Limb (tissue), 2 donors: ENCODE measurements at regions not wholly inside any gene's neighbourhood (a gene's known extent, or its start where the extent isn't known, plus 50 kb on each side); places are given as distances from the start of the nearest gene placed in this dataset.

Source experiments
- DNase-seq, 2 donors: peaks; one replicate each; pipeline ENCODE4 v3.0.0-alpha.2; 2016; ENCODE audit errors: extremely low spot score in 2 of 2

- no peak for DNase-seq
These were observed 131.4 kb downstream of the UCHL1 start for GRCh38 chr4:41388080-41388479.

GRCh38 chr4:41389356-41389755 lies 132.6 kb downstream of the UCHL1 start:
- no peak for DNase-seq

- no peak for DNase-seq
These were observed 133.9 kb downstream of the UCHL1 start for GRCh38 chr4:41390661-41391060.

- no peak for DNase-seq
These were observed 134.5 kb downstream of the UCHL1 start for GRCh38 chr4:41391271-41391670.

GRCh38 chr4:41394481-41394894 lies 137.8 kb downstream of the UCHL1 start:
- no peak for DNase-seq

- no peak for DNase-seq
These were observed 139.5 kb downstream of the UCHL1 start for GRCh38 chr4:41396214-41396613.

GRCh38 chr4:41396869-41397268 lies 140.1 kb downstream of the UCHL1 start:
- DNase-seq, result no peak

GRCh38 chr4:41399231-41399630 lies 138.7 kb upstream of the LIMCH1 start:
- DNase-seq, result no peak

GRCh38 chr4:41400296-41400695 lies 137.7 kb upstream of the LIMCH1 start:
- no peak for DNase-seq

- no peak for DNase-seq
These were observed 132.4 kb upstream of the LIMCH1 start for GRCh38 chr4:41405464-41406112.

GRCh38 chr4:41406113-41406516 lies 131.8 kb upstream of the LIMCH1 start:
- DNase-seq, result no peak

GRCh38 chr4:41408150-41408549 lies 129.8 kb upstream of the LIMCH1 start:
- no peak for DNase-seq

- DNase-seq, result no peak
These were observed 128.9 kb upstream of the LIMCH1 start for GRCh38 chr4:41408859-41409593.

GRCh38 chr4:41409594-41409895 lies 128.4 kb upstream of the LIMCH1 start:
- DNase-seq, result no peak

- DNase-seq, result no peak
These were observed 127.9 kb upstream of the LIMCH1 start for GRCh38 chr4:41410049-41410448.

GRCh38 chr4:41413670-41414411 lies 124.1 kb upstream of the LIMCH1 start:
- no peak for DNase-seq

- DNase-seq, result no peak
These were observed 123.6 kb upstream of the LIMCH1 start for GRCh38 chr4:41414412-41414779.

- DNase-seq, result no peak
These were observed 119.5 kb upstream of the LIMCH1 start for GRCh38 chr4:41418444-41418843.

- no peak for DNase-seq
These were observed 117.4 kb upstream of the LIMCH1 start for GRCh38 chr4:41420541-41420940.

GRCh38 chr4:41423117-41423516 lies 114.8 kb upstream of the LIMCH1 start:
- no peak for DNase-seq

- no peak for DNase-seq
These were observed 113.4 kb upstream of the LIMCH1 start for GRCh38 chr4:41424522-41424921.

- no peak for DNase-seq
These were observed 112.3 kb upstream of the LIMCH1 start for GRCh38 chr4:41425650-41426049.

- no peak for DNase-seq
These were observed 111.4 kb upstream of the LIMCH1 start for GRCh38 chr4:41426539-41426938.
